Suprapubic skin (tissue), 3 donors: ENCODE measurements at regions not wholly inside any gene's neighbourhood (a gene's known extent, or its start where the extent isn't known, plus 50 kb on each side); places are given as distances from the start of the nearest gene placed in this dataset.

Experiments used
- CTCF ChIP-seq, 2 donors: fragments of 200-600 bp in 1 of 2; fragments of 450-650 bp in 1 of 2; sonication (generic) in 1 of 2; IDR thresholded peaks; one replicate each; pipeline ENCODE4 v1.5.1; 2016 to 2019; ENCODE audit warnings: antibody characterized with exemption in 2 of 2, mild to moderate bottlenecking in 1 of 2, moderate library complexity in 1 of 2
- POLR2A ChIP-seq, 2 donors: fragments of 450-650 bp; IDR thresholded peaks; one replicate each; pipeline ENCODE4 v1.6.1; 2017; ENCODE audit warnings: antibody characterized with exemption in 2 of 2, mild to moderate bottlenecking in 2 of 2, moderate library complexity in 2 of 2

GRCh38 chr16:88289968-88290401, 92.8 kb upstream of the ZNF469 start:
- TF ChIP-seq POLR2A (IDR thresholded peaks at IDR 0.05) (no peak), CTCF (IDR thresholded peaks at IDR 0.05) (no peak)
